NCI-H510A treated with DMSO at 0.1 percent for 48 hours (cell line): ENCODE measurements at regions not wholly inside any gene's neighbourhood (a gene's known extent, or its start where the extent isn't known, plus 50 kb on each side); places are given as distances from the start of the nearest gene placed in this dataset.
"Not testable (repeated sequence)": the region's sequence is repeated elsewhere in the genome, so short reads cannot be mapped to it uniquely, and the experiment has no call there.

Experiments used
- DNase-seq: peaks from one replicate; lab custom pipeline; 2025; lab: John Stamatoyannopoulos, UW

DNA sequence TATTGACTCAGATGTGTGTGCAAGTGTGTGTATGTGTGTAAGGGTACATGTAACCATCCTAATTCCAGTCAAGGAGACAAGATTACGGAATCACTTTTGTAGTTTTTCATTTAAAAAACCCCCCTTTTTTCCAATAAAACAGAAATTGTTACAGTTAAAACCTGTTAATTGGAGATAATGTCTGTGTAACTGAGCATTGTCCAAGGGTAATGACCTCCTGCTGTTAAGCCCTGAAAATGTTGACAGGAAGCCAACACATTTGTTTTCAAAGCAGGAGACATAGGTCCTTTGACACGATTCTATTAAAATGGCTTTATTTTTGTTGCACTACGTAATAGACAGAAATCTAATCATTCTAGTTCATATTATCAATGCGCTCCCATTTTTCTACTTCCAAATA, 457.3 kb upstream of the ARRDC3 start:
- no peak for DNase-seq

DNA sequence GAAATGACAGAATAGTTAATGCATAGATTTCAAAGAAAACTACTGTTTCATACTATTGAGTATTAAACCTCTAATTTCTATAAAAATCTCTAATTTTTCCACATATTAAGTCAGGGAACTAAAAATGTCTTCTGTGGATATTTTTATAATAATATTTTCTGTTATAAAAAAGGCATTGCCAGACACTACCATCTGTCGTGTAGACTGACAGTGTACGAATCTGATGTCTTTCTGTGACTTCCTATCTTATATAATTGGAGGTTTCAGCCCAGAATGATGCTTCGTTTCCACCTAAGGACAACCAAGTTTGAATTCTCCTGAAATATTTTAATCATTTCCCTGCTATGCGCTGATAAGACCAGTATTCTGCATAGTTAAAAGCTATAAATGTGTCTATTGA, 456.6 kb upstream of the ARRDC3 start:
- DNase-seq = no peak

DNA sequence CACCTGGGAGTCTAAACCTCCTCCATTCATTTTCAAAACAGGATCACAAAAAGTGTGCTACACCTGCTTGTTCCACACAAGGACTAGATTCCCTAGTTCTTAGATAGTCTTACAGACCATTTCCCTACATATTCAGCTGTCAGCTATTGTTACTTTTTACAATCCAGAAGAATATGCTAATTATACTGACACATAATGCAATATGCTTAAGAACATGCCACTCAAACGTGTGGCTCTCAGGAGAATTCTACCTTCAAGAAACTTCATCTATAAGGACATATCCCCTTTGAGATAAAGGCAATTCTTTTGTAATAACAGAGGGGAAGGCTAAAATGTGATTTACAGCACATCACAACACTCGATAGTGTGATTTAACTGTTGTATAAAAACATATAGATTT, 456.1 kb upstream of the ARRDC3 start:
- no peak for DNase-seq

DNA sequence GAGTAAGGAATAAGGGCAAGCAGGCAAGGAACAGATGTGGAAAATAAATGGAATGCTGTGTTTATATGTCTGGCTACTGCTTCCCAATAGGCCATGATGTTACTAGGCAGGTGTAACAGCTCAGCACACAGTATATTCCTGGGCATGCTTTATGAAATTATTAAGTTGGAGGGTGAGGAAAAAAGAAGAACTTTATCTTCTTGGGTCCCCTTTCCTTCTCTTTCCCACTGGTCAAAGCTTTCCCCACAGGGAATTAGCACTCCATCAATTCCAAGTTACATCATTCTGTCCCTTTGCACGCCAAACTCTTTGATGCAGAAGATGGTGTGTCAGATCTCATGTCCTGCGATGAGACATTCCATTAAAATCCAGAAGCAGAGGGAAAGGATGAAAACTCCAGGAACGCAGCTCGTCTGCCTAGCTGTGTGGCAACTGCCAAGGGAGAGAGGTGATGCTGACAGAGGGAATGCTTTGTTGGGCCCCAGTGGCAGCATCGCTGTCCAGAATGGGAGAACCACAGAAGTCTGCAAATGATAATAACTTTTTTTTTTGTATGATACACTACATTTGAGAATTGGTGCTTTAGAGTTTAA, 447.3 kb upstream of the ARRDC3 start:
- no peak for DNase-seq

DNA sequence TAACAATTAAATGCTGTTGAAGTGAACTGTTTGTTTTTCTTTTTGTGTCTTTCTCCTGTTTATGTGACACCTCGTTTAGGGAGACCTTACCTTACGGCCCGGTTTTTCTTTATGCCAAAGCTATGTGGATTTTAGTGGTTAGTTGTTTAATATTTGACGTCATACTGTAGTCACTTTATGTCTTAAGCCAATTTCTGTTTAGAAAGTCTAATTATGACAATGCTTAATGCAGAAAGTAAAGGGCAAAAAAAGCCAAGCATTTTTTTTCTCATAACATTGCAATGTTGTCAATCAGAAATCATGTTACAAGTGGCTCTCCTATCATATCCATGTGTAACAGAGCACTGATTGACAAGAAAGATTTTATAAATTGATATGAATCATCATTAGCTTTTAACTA, 442.5 kb upstream of the ARRDC3 start:
- DNase-seq = no peak

DNA sequence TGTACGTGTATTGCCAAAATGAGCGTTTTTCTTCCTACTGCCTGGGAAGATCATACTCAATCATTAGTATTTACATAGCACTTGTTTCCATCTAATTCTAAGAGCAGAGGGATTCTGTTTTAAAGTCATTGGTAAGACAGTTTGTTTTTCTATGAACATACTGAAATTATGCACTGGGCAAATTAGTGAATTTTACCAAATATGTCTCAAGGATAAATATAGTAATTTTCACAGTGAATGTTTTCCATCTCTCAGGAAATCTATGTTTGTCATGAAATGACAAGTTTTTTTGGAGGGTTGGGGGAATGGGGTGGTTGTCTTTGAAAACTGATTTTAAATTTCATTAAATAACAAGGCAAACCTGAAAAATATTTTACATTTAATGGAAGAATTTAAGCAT, 441.3 kb upstream of the ARRDC3 start:
- no peak for DNase-seq

DNA sequence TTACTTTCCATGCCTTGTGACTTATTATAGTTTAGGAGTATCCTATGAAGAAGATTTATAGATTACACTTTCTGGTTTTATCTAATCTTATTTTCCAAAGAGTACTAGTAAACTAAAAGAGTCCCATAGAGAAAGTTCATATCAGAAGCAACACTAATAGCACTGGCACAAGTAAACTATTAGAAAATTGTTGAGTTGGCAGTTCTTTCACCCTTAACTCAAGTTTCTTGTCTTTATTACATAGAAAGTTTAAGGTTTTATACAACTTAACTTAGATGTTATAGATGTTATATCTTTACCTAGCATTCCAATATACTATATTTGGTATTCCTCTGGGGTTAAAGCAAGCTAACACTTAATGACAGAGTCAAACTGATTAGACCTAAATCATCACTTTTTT, 437.8 kb upstream of the ARRDC3 start:
- no peak for DNase-seq

DNA sequence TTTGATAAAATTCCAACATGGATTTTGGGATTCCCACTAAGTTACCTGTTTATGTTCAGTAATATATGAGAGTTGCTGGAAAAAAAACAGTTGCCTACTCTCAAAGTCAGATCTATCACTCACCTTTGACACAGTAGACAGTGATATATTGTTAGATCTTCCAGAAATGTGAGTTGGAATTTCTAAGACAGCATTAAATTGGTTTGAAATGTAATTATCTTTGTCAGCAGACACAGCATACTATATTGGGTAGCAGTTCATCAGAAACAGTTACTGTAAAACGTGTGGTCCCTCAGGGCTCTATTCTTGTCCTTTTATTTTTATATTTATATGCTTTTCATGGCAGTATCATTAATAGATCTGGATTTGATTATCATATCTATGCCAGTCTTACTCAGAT, 433.6 kb upstream of the ARRDC3 start:
- DNase-seq = no peak

DNA sequence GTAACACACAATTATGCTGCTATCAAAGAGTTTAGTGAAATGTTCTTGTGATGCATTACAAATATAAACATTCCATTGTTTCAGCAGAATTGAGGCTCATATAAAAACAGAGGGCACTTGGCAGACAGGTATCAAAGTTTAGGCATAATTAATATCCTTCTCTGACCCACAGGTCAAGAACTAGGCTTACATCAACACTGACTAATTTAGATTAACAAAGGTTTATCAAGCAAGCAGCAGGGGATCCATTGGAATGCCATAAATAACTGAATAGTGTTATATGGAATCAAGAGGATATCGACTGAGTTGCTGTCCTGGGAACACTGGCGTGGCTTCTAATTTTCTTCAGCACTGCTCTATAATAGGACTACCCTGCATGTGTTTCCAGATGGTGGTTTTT, 414.5 kb upstream of the ARRDC3 start:
- DNase-seq = no peak

DNA sequence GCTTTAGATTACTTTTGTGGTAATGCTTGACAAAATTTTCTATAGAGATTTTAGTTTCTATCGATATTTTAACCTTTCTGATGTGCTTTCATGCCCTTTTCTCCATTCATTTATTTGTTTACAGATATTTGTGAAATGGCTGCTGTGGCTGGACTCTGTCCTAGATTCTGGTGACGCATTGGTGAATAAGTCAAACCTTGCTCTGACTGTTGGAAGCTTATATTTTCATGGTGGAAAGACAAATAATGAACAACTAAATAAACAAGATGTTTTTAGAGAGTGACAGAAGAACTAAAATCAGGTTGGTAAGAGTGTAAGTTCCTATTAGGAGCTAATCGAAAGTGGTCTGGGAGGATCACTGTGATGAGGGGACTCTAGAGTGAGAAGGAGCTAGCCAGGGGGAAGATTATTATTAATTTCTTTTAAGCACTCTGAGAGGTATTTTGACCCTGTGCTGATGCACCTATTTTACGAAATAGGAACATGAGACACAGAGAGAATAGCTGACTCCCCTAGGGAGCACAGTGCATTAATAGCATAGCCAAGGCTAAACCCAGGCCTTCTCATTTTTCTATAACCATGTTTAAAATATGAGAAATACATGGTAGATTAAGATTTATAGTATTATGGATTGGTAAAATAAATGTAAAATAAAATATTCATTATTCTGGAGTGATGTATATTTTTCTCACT, 411.9 kb upstream of the ARRDC3 start:
- DNase-seq = no peak

DNA sequence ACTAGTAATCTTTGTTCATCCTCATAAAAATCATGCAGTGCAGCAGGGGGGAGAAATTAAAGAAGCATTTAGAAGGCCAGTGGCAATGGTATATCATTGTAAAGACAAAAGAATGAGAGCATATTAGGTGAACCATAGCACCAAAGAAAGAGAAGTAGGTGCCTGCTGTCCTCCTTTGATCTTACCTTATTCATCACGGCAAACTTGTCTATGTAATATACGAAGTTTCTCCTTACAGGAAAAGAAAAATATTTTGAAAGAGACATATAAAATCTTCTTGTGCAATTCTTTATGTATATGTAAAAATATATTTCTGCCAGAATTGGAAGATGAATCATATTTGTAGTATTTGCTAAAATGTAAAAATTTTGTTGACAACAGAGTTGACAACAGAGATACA, 411.3 kb upstream of the ARRDC3 start:
- DNase-seq = no peak

DNA sequence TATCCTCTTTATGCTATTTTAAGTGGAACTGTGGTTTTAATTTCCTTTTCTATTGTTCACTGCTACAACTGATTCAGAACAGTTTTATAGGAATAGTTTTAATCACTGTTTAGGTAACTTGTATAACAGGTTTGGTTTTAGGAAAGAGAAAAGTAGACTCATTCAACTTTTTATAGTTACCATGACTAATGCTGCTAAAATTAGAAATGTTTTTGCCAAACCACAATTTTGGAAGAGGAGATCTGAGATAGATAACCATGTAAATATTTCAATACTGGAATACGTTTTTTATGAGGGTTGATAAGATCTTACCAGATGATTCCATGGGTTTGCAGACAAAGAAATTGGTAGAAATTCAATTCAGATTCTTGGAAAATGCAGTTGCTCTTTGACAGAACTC, 404.6 kb upstream of the ARRDC3 start:
- no peak for DNase-seq

DNA sequence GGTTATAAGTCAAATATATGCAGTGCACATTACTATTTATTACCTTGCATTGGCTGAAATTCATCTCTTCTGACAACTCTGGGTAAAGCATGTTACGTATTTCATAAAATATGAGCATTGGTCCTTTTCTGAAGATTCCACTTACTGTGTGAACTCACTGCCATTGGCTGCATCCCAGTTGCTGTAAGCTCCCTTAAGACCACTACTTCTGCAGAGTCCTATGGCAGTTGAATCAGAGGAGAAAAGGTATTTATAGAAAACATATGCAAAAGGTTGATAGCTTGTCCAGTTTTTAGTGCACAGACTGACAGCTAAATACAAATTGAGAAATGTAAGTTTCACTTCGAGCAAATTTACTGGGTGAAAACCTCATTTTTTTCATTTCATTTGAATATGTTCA, 394.6 kb upstream of the ARRDC3 start:
- no peak for DNase-seq

DNA sequence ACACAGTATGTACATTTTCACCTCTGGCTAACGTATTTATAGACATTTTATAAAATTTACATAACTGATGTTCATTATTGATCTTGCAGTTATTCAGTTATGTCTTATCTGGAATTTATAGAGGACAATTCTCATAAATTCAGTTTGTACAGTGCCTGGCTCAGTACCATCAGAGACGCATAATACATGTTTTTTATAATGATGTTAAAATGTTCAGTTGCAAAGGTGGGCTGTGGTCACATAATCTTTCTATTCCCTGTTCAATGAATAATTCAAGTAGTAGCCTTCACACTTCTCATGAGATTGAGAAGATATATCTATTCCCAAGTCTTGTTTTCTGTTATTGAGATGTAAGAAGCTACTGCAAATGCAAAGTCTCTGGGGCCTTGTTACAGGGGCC, 393.1 kb upstream of the ARRDC3 start:
- DNase-seq = no peak

DNA sequence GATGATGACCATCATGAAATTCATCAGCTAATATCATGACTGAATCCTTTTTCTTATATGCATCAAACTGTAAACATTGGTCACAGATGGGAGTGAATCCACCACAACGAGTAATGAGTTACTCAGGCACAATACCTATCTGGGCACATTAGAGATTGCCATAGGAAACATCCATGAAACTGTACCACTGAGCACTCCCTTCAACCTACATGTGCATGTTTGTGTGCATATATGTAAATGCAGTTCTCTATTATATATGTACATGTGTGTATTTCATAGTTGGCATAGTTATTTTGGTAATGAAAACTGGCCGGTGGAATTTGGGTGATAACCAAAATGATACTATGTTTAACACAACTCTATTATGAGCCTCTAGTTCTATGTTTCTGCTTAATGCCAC, 387.3 kb upstream of the ARRDC3 start:
- no peak for DNase-seq

DNA sequence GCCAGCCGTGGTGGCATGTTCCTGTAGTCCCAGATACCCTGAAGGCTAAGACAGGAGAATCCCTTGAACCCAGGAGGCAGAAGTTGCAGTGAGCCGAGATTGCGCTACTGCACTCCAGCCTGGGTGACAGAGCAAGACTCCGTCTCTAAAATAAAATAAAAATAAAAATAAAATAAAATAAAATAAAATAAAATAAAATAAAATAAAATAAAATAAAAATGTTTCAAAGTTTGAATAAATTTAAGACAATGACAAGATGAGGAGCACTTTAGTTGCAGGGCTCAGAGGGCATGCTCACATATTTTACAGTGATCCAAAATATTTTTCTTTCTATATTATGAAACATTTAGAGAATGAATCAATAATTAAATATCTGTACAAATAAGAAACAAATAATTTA, 374.3 kb upstream of the ARRDC3 start:
- DNase-seq = not testable (repeated sequence)

DNA sequence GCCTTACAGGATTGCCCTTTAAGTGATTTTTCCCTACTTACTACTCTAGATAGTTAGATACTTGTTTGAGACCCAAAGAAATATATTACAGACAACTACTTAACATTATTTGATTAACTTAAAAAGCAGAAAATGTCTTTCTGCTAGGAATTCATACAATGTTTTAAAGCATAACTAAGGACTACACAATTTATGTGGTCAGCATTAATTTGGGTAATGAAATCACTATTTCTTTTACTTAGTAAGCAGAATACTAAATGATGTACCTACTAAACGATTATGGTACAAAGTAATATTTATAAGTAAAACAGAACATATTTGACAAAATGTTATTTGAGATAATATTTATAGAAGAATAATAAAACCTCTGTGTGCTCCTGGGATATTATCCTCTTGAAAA, 371.9 kb upstream of the ARRDC3 start:
- no peak for DNase-seq

DNA sequence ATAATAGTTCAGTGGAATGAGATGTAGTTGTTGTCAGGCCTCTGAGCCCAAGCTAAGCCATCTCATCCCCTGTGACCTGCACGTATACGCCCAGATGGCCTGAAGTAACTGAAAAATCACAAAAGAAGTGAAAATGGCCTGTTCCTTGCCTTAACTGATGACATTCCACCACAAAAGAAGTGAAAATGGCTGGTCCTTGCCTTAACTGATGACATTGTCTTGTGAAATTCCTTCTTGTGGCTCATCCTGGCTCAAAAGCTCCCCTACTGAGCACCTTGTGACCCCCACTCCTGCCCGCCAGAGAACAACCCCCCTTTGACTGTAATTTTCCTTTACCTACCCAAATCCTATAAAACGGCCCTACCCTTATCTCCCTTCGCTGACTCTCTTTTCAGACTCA, 361.4 kb upstream of the ARRDC3 start:
- not testable (repeated sequence) for DNase-seq

DNA sequence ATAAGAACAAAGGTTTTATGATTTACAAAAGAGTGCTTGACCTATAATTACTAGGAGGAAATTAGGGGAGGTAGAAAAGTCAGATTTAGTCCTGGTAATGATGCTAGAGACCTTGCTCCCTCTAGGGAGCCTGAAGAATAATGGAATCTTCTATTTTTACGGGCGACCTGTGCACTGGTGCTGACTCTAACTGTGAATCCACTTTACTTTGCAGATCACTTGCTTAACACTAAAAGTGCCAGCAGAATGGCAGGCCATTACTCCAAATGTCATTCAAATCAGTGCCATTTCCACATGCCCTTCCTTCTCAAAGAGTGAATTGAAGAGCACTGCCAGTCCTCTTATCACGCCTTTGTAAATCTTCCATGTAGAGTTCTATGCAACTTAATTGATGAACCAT, 359.4 kb upstream of the ARRDC3 start:
- no peak for DNase-seq

DNA sequence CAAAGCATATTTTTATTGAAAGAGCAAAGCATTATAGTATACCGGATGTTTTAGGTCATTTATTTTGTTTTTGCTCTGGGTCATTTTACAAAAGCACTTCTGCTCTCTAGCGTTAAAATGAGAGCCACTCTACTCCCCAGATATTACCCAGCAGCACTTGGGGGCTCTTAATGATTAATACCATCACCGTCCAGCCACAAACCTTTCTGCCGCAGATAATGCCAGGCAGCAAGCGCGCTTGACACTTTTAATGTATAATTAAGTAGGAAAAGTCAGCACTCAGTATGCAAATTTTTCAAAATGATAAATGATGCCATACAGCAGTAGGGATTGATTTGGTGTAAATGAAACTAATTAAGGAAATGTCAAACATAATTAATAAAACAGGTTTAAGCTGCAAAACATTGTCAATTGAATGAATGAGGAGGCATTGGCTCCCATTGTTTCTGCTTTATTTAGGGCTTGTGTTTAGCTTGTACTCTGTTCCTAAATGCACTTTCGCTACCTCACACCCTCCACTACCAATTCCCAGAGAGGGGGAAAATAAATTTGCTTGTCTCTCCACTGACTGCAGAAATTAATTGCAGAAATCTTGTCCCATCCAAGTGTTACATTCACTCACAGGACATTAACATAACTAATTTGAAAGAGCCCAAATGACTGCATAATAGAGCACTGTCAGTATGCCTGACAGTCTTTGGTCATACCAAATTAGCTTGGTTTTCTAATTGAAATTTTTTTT, 358.8 kb upstream of the ARRDC3 start:
- no peak for DNase-seq

DNA sequence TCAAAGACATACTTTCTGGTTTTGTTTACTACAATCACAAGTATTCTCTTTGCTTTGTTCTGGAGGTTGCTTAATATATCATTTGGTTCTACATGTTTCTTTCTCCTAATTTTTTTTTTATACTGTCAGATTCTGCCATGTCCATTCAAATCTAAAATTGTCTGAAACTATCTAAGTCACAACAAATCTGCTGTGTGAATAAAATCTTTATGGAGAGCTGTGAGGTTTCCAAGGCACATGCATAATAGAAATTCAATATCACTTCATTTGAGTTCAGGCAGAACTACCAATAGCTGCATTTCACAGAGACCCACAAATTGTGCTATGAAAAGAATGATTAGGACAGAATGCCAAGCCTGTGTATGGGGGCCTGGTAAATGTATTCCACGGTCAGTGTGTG, 346.9 kb upstream of the ARRDC3 start:
- no peak for DNase-seq

DNA sequence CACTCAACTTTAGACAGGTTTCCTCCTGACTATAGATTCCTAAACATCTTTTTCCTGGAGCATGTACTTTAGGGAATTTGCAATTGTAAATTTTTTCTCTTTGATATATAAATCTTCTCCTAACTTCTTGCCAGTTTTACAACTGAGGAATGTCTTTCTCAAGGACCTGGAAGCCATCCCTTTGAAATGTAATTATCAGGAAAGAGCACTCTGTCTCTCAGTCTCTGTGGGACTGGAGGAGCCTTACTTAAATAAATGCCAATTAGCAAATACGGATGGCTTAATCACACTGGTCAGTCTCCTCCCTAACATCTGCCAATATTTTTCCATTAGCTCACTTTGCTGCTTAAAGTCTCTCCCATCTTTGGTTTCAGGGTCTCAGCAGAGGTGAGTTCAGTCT, 344.3 kb upstream of the ARRDC3 start:
- DNase-seq = no peak

DNA sequence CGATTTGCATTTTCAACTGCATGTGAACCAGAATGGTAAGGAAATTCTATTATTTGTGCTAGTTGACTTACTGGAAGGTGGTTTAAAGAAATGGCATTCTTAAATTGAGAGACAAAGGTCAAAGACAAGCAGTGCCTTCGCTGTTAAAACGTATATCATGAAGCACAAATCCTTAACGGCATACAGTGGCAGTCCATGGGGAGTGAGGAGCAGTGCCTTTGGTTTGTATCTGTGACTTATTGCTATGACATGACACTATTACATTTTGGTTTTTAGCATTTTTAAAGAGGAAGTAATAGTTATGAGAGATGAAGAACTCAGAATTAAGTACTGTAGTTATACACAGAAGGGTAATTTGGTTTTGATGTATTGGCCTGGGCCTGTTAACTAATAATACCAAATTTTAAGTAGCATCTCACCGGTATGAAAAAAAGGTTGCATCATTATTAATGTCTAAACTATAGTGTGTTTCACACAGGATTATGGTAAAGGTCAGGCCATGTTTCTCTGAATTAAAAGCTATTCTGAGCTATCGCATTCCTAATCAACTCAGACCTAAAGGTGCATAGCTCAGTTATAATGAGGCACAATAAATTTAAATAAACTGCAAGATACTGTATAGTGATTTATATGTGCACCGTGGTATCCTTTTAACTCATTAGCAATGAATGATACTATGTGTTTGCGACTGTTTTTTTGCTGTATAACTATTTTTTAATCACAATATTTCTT, 339.8 kb upstream of the ARRDC3 start:
- DNase-seq = no peak
